K562 (cell line): ENCODE measurements at regions not wholly inside any gene's neighbourhood (a gene's known extent, or its start where the extent isn't known, plus 50 kb on each side); places are given as distances from the start of the nearest gene placed in this dataset.

Experiments used
- ARID2 ChIP-seq: fragments of 450-650 bp; IDR thresholded peaks from 2 replicates; pipeline ENCODE4 v1.6.1; 2017; ENCODE audit warnings: antibody characterized with exemption, mild to moderate bottlenecking
- SNRNP70 ChIP-seq: fragments of 200-400 bp; formaldehyde crosslinking; optimal IDR thresholded peaks from 2 replicates; pipeline ENCODE3; 2017; ENCODE audit warnings: low read depth, low read length

DNA sequence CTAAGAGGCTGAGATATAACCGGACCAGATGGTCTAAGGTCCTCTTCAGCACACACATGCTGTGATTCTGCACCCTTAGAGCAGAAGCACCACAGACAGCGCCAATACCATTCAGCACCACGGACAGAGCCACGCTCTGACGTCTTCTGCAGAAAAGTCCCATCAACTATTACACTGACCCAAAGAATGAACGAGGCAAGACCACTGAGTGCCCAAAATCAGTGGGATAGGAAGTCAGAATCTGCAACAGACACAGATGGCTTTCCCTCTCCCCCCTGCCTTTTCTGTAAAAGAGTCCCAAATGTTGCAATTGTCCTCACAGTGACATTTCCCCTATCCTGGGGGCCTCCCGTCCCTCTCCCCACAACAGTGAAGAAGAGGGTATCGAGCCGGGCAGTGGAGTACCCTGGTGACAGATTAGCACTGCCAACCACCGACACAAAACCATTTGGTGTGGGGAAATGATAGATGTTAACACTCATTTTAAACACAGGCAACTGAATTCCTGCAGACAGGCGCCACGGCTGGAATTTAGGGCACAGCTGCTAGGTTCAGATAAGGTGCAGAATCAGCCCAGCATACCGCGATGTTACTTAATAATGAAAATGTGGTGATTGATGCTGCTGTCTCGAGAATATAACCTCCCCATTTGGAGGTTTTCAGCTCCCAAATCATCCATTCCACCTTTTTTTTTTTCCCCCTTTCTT lies 66.6 kb upstream of the CTNNBL1 start:
- TF ChIP-seq ARID2 (no peak), SNRNP70 (no peak)
